ENCODE measurements at regions not wholly inside any gene's neighbourhood (a gene's known extent, or its start where the extent isn't known, plus 50 kb on each side); places are given as distances from the start of the nearest gene placed in this dataset.
A peak's percentile ranks its signal among the peaks of the same experiment; 100 is the strongest.
"Not testable (repeated sequence)": the region's sequence is repeated elsewhere in the genome, so short reads cannot be mapped to it uniquely, and the experiment has no call there.

DNA sequence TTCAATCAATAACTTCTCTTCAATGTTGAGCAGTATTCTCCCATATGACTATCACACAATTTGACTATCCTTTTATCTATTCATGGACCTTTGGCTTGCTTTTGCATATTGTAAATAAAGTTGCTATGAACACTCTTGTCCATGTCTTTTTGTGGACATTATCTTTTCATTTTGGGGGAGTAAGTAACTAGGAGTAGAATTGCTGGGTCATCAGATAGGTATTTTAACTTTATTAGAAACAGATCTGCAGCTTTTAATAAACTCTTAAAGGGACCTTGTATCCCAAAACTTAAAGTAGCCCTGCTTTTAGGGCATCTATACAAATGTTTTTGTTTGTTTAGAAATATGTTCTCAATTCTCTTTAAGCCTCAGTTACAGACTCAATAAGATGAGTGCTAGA lies 614.2 kb upstream of the CITED2 start:
- no peak for DNase-seq

DNA sequence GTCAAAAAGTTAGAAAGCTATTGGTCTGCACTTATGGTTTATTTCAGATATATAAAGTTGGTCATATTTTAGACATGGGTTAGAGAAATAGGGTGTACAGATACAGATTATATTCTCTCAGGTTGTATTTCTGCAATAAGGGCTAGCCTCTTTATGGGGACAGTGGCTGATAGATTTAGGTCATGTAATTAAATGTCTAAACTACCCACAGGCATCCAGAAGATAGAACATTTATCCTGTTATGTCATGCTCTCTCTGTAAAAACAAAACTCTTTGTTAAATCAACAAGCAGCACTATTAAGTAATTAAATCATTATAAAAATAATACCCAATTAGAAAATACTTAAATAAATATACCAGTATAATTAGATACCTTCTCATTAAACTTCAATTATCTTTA lies 612.6 kb upstream of the CITED2 start:
- DNase-seq = no peak

DNA sequence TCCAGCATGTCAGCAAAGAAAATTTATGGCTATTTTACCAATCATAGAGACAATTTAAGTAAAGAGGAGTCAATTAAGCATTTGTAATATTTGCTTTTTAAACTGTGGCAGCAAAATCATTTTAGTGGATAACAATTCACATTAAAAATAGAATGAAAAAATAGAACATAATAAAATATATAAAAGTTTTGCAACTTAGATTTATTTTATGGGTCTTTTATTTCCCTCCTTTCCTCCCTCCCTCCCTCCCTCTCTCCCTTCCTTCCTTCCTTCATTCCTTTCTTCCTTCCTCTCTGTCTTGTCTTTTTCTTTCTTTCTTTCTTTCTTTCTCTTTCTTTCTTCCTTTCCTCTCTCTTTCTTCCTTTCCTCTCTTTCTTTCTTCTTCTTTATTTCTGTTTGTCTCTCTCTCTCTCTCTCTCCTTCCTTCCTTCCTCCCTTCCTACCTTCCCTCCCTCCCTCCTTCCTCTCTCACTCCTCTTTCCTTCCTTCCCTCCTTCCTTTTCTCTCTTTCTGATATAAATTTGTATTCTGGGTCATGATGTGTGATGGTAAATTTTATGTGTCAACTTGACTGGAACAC lies 610.9 kb upstream of the CITED2 start:
- no peak for DNase-seq

DNA sequence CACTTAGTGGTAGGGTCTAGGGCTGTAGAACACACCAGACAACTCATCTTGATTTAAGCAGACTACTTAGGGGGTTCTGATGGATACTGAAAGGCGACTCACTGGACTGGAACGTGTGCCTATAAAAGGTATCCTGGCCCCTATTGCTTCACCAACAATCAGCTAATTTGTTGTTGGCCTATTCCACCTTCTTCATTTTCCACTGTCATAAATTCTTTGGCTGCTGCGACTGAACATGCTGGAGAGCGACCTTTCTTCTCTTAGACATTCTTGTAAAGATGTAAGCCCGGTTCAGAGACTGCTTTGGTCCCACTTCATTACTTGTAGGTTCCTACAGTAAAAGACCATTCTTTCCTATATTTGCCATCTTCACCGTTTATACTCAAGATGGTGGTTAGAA lies 609.9 kb upstream of the CITED2 start:
- DNase-seq = no peak

DNA sequence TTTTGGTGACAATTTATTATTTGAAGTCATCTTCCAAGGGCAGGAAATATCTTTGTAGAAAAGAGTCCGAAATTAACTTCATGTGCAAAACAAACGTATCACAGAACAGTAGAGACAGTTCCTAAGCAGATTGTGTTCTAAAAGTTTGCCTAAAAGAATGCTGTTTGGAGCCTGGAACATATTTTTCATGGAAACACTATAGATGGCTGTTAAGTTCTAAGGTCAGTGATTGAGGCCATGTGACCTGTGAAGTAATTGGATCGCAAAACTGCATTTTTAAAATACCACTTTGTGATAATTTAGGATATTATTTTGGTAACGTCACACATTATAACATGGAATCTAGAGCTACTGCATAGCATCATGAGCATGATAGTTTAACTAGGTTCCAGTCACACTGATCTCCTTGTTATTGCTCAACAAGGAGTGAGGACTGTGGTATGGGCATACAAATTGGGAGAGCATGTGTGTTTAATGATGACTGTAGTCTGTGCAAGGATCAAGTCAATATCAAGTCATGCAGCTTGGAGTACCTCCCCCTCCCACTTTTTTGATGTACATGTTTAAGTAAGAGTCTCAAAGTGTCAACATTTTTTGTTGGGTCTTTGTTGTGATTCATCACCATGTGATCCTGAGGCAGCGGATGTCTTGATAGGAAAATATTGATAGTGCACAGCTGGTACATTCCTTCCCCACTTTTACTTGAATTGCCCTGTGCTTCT lies 609.3 kb upstream of the CITED2 start:
- no peak for DNase-seq

DNA sequence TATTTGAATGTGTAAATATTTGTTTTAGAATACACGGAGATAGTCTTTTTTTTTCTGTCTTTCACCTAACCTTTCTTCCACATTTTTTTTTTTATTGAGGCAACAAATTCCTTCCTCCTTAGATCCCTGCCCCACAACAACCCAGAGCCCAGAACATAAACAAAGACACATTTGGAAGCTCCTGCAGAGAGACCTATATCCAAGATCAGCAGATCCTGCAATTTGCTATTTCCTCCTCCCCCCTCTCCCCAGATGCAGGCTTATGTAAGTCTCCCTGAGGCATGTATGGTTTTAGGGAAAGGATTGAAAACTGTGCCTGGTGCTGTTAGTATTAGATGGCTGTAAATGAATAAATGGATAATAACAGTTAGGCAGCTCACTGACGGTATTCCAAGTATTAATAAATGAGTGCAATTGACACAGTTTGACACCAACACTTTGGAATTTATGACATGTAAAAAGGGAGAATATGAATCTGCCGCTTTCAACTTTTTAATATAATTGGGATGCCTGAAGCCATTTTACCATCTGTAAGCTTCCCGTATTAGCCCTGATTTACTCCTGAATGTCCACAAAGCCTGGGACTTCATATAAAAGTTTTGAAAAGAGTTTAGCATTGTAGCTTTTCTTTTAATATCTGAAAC lies 608.3 kb upstream of the CITED2 start:
- no peak for DNase-seq

DNA sequence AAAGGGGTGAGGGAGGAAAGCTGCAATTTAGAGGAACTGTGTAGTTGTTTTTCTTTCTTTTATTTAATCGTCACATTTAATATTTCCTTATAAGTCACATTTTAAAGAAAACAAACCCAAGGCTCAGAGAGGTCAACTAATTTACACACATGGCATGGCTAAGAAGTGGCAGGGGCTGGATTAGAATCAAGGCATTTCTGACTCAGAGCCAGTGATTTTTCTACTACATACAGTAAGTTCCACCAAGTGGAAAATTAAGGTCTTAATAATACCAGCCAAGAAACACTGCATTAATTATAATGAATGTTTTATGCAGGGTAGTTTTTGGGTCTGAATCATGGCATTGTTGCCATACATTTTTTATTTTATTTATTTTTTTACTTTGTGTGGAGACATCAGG lies 607.7 kb upstream of the CITED2 start:
- DNase-seq = no peak

DNA sequence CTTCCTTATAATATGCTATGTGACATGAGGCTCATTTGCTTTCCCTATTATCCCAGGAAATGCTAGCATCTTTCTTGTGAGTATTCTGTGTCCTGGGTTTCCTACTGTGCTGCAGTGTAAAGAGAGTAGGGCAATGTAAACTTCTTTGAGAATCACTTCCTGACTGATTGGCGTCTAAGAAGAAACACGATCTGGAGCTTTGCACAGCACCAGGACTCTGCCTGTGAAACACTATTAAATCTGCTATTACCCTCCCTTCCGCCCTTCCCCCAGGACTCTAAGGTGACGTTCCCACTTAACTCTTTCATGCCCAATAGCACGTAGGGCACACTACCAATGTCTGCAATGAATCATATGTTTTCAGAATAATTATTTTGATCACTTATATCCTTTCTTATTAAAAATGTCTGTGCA lies 607.3 kb upstream of the CITED2 start:
- peak; percentile 11 to 39 for DNase-seq

DNA sequence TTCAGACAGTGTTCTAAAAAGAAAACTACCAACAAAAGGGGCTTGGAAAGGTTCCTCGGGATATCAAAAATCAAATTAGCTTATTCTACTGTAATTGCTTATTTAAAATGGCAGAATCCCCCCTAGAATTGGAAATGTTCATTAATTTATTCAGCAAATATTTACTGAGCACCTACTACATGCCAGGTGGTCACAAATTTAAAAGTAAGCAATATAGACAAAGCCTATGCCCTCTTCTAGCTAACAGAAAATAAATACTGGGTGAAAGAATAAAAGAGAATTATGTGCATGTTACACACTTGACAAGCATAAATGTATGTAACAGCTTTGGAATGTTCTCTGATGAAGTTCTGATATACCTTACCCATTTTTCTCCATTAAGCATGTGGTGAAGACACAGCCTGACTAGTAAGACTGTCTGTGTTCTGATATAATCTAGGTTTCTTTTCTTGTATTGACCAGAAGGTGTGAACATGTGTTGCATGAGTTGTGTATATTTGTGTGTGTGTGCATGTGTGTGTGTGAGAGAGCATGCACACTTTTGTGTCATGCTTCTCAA lies 606.7 kb upstream of the CITED2 start:
- DNase-seq = no peak

DNA sequence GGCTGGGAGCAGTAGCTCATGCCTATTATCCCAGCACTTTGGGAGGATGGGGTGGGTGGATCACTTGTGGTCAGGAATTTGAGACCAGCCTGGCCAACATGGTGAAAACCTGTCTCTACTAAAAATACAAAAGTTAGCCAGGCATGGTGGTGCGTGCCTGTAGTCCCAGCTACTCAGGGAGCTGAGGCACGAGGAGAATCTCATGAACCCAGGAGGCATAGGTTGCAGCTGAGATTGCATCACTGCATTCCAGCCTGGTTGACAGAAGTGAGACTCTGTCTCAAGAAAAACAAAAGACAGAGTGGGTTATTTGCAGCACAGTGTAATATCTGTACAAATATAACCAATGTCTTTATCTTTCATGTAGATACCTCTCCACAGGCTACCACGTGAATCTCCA lies 606.2 kb upstream of the CITED2 start:
- not testable (repeated sequence) for DNase-seq

DNA sequence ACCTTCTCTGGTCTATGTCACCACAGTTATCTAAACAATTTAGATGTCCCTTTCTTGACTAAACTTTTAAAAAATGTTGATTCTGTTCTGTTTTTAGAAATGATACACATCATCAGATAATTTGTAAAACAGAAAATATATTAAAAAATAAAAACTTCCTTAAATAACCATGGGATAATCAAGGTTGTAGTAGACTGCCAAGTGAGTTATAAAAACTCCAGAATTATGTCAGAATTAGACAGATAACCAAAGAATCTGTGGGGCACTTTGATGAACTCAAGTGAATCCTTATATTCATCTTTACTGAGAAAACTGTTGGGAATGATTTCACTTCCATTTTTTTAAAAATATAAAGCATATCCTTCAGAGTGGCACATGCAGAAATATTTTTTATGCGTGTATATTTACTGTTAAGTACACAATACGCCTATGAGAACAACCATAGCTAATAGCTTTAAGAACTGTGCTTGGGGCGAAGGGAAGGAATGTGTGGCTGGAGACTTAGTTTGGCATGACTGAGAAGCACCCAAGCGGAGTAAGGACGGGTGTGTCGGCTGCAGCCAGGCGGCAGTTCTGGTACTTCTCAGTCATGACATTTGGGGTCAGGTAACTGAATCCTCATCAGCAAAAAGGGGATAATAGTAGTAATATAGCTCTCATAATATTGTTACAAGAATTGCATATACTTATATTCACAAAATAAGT lies 604.7 kb upstream of the CITED2 start:
- no peak for DNase-seq

DNA sequence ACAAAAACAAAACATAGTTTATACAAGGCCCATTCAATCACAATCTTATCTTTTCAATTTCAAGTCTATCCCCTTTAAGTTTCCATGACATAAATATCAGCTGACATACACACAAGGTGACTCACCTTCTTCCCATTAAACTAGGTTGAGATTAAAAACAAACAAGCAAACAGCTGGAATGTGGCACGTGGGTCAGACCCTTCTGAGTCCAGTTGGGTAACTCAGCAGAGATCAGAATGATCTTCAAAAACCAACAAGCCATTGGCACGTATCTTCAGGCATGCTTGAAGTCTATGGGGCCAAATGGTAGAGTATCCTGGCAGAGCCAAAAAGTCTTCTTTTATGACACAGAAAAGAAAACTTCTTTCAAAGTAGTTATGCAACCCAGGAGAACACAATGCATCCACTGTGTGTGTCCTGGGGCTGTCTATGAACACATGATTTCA lies 603.5 kb upstream of the CITED2 start:
- no peak for DNase-seq

DNA sequence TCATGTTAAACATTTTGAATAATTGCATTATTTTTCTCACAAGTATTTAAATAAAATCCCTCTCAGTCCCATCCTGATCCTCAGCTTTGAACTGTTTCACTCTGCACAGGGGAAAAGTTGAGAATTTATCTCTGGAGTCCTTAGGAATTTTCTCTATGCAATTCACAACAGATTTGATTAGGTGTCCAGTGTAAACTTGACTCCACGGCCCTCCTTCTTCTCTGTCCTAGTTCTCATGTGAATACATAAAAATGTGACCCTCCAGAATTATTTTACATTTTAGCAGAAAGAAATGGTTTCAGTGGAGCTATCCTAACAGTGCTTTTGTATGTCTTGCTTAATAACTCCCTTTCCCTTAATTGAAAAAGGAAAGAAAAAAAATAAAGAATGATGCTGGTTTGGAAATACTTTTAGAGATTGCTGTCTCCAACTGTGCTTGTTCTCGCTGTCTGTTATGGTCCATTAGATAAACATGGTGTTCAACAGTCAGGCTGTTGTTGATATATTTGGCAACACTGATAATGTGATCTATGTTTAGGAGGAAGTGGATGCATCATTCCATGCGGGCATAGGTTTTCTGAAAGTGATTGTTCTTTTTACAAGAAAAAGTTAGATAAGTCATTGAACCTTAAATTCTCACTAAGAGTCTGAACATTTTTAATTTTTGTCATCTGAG lies 599.4 kb upstream of the CITED2 start:
- no peak for DNase-seq

DNA sequence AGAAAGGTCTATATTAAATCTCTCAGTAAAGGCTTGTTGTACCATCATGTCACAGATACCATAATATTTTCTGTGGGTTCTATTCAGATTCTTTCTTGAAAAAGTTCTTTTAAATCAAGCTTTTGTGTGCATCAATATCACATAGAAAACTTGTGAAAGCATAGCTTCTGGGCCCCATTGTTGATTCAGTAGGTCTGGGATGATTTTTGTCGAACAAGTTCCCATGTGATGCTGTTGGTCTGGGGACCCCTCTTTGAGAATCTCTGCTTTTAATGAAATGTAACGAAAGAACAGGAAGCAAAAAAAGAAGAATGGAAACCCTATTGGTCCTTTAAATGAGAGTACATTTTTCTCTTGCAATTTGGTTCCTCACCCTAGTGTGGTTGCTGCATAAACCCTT lies 597.7 kb upstream of the CITED2 start:
- no peak for DNase-seq

DNA sequence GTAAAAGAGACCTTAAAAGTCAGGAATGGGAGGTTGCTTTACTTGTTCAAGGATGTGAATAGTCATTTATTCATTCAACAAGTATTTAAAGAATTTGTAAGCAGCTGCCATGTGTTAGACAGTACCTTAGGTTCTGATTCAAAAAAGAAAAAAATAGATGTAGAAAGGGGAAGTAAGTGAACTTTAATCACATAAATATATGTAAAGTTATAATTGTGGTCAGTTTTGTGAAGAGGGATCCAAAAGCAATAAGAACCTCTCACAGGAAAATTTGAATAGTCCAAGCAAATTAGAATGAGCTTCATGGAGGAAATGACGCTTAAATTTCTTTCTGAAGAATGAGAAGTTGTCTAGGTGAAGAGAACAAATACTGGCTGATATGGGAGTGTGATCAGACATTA lies 596.1 kb upstream of the CITED2 start:
- DNase-seq = no peak

DNA sequence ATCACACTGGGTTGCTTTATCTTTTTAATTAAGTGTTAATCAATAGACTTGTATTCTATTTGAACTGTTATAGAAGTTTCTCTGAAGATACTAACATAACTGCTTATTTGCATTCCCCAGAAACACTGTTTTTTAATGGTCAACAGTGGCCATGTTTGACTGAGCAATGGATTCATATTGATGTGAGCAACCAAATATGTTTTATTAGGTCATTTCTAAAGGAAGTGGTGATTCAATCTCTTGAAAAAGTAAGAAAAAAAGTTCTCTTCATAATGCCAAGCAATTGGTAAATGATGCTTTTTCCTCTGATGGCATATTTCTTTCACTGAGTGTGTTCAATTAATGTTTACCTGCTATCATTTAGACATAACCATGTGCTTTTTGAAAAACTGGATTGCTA lies 593.0 kb upstream of the CITED2 start:
- no peak for DNase-seq

DNA sequence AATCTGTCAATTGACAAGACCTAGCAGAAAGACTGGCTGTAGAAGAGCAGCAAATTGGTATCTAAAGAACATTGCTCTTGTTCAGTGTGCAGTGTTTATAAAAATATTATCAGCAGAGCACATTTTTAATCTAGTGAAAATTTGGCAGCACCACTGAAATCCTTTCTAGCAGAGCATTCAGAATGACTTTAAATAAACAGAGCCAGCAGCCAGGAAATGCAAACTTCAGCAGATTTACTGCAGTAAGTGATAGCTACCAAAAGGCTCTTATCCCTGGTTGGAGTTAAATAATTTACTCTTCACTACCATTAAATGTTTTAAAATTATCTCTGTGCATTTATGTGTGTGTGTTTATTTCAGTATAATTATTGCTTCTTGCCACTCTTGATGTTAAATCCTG lies 590.9 kb upstream of the CITED2 start:
- peak; percentile 18 to 58 for DNase-seq

DNA sequence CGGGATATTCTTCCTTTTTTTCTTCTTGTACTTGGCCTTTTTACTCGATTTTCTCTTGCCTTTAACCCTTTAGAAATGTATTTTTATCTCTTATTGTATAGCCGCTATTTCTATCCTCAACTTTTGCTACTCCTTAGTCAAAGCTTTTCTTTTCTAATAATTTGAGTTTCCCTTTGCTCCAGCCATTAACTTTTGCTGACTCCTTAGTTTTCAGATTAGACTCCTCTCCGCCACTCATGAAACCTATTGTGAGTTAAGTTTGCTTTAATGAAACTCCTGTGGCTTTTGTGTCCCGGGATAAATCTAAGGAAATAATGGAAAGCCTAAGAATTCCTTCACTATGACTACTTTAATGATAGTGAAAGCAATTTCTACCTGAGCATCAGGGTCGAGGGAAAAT lies 590.3 kb upstream of the CITED2 start:
- no peak for DNase-seq

DNA sequence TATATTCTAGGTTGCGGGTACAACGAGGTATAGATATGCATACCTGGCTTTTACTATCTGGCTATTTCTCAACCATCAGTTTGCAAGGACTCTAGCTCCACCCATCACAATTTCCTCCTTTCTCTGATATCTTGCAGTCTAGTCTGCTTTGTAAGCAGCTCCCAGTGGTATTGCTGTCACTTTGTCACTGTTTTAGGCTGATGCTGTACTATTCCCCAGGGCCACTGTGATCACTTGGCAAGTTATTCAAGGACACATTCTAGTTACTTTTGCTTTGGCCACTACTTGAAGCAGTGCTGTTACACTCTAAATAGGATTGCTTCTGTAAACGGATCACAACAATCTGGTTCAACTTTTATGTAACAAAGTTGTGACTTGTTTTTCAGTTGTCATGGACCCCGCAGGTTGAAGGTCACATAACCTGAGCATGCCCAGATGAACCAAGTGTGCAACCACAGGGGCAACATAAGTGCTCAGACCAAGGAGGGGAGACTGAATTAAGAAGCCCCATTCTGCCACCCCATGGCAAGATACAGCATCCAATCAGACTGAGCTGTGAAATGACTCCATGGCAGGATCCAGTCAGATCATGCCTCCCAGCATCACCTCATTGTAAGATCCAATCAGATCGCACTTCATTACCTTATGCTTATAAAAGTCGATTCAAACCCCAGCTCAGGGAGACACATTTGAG lies 588.4 kb upstream of the CITED2 start:
- DNase-seq = no peak

DNA sequence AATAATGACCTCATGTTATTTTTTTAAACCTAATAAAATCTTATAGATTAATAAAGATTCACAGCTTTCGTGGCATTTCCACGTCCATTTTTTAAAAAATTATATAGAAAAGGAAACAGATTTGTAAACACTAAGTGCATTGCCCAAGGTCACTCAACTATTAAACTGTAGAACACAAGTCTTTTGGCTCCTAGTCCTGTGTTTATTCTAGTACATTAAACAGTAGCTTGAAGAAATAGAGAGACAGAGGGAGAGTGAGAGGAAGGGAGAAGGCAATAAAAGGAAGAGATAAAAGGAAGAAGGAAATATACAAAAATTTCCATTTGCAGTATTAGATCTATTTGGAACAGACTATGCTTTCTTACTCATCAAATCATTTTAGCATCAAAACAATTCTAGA lies 586.7 kb upstream of the CITED2 start:
- DNase-seq = no peak

DNA sequence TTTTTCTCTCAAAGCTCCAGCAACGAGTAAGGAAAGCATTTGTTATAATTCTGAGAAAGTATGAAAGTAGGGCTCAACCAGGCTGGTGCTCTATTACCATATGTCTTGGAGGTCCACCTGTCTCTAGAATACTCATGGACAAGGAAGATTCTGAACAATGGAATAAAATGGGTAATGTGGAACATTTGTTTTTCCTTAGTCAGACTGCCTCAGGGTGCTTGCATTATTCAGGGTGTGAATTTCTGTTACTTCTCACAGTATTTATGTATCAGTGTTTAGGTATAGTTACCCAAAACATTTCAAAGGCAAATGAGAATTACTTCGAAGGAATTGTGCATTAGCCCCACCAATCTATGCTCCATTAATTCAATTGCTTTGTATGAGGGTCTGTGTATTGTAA lies 586.2 kb upstream of the CITED2 start:
- DNase-seq = no peak

All from NCI-H2081 (cell line).